ENCODE measurements at regions not wholly inside any gene's neighbourhood (a gene's known extent, or its start where the extent isn't known, plus 50 kb on each side); places are given as distances from the start of the nearest gene placed in this dataset.
A peak's percentile ranks its signal among the peaks of the same experiment; 100 is the strongest.

DNA sequence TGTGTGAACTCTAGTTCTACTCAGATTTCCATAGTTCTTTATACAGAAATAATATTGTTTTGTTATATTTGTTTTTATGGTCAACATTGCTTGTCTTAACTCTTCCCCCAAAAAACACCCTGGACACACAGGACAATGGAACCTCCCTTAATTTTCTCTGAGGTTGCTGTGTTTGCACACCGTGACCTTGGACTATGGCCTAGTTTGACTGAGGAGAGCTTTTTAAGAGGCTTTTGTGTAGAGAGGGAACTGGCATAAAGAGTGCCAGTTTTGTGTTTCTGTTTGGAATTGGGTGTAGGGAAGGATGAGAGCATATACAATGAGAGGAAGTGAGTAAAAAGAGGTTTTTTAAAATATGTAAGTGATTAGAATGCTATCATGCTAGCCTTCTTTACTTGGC, 101.1 kb upstream of the MEF2C start:
- DNase-seq: no peak

DNA sequence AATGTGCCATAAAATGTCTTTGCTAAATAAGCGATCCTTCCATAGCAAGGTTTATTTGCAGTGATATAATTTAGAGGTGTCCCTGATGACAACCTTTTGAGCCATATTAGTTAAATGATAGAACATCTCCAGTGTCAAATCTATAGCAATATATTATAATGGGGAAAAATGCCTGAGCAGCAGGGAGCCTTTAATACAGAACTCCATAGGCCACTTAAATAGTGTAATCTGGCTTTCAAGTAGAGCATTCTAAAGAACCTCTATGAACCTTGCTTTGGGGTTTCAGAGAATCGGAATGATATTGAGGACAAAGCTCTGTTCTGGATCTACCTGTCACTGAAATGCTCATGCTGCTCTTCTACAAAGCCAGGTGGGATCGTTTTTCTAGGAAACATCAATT, 96.7 kb upstream of the MEF2C start:
- no peak for DNase-seq

DNA sequence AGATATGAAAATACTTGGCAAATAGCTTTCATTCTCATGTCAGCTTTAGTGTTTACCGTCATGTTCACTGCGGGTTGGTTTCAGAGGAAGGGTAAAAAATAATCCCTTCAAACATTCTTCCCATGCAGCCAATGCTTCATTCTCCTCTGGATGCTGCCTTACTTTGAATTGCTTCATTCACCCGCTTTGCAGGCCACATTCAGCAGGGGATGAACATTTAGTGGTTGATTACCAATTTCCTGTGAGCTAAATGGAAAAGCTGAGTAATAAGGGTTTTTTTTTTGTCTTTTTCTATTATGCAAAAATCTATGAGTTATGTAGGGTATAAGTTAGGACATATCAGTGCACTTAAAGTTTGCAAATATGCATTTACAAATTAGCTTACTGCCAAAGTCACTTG, 96.3 kb upstream of the MEF2C start:
- no peak for DNase-seq

DNA sequence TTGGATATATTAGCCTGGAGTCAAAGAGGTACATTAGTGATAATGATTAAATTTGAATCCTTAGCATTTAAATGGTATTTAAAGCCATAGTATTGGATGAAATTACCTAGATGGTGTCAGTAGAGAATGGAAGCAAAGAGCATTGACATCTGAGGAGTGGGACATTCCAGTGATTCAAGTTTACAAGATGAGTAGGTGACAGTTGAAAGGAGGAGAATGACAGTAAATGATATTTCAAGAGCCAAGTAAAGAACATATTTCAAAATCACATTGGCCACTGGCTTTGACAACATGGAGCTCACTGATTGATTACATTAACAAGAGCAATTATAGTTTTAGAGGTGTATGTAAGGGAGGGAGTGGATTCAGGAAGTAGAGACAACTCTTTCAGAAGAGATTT, 93.9 kb upstream of the MEF2C start:
- no peak for DNase-seq

DNA sequence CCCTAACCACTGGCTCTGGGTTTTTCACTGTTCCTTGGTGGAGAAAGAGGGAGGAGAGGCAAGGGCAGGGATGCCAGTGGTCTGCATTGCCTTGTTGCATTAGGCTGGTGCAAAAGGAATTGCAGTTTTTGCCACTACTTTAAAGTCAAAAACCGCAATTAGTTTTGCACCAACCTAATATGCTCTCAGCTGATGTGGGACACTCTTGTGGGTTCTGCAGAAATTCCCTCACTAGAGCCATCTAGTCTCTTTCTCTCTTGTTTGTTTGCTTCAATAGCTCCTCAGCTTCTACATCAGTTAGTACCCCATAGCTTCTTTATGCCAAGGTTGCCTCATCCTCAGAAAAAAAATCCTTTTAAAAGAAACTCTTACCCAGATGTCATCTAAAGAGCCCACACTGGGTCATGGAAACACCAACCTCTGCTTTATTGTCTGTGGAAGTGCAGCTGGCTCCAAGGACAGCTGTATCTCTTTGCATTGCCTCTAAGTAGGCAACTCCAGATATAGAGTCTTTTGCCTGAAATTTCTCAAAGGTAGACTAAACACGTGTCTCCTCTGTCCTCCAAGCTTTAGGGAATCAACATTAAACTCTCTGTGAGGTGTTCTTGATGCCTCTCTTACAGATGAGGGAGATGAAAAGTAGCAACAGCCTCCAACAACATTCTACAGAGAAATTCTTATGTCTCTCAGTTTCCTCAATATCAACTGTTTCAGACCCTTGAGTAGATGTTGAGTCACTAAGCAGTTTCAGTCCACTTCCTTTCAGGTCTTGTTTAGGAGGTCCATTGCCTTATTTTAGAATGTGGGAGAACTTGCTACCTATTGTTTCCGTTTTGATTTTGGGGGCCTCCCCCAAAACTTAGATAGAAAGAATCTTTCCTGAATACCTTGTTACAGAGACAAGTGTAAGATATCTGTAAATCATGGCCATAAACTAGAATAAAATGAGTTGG, 84.9 kb upstream of the MEF2C start:
- DNase-seq: no peak

DNA sequence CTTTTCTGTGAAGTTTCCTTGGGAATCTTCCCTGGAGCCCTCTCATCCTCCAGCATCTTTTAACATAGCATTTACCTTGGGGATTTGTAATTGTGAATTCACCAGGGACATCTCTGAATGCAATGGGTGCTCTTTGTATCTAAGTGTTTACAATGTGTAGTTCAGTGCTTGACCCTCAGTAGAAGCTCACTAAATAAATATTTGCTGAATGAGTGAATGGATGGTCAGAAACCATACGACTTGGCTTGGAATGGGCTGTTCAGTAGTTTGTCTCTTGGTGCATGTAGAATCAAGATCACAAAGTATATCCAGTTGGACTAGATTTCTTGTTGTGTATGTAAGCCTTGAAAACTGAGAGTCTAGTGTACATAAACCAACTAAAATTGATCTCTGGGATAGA, 81.8 kb upstream of the MEF2C start:
- peak; percentile 90 for DNase-seq

DNA sequence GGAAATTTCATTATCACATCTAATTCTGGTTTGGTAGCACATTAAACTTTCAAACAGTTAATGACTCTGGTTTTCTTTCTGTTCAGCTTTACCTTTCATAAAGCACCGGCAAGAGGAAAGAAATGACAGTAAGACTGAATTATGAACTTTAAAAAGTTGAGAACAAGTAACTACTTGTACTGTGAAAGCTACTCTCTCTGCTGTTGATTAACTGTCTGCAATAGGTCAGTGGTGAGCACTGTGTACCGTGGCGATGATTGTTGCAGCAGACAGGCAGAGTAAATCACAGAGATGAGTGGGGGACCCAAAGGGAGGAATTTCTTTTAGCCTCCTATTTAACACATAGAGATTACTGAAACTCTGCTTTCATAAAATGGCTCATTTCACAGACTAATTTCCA, 74.0 kb upstream of the MEF2C start:
- DNase-seq: no peak

DNA sequence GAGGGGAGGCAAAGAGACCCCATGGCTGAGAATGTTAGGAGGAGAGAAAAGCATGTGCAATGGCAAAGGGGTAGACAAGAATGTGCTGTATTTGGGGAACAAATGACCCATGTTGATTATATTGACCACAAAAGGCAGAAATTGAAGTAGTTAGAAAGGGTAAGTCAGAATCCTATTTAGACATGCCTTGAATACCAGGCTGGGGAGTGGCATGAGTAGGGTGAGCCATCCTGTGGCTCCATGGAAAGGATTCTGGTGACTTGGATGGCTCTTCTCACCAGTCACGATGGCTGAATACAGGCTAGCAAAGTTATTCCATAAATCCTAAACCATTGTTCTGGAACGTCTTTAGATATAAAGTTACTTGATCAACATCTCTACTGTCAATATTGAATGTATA, 73.4 kb upstream of the MEF2C start:
- DNase-seq: no peak

DNA sequence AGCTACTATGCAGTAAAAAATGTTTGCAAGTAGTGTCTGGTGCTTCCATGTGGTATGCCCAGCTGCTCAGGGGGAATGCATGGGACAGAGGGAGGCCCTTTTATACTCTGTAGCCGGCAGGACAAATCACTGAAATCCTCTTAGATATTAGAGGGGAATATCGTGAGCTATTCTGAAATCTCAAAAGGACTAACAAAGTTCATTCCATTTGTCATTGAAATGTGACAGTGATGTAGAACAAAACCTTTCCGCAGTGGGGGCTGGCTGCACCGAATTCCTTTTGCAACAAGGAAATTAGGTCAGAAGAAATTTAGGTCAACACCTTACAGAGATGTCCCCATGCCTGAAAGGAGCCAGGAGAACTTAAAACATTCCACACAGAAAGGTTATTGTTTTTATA, 72.4 kb upstream of the MEF2C start:
- no peak for DNase-seq

DNA sequence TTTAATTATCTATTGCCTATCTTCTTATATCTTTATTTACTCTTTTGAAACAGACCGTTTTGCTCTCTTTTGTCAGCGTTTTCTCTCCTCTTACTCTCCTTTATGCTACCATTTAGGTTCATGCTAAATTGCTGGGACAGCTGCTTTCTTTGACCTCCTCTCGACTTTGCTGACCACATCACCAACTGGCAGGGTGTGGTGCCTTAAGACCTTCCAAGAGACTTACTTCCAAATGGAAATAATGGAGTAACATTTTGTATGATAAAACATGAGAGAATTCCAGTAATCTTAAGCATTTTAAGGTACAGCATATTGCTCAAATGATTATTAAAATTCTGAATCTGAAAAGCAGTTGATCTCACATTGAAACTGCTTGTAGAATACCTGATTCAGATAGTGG, 71.5 kb upstream of the MEF2C start:
- no peak for DNase-seq

DNA sequence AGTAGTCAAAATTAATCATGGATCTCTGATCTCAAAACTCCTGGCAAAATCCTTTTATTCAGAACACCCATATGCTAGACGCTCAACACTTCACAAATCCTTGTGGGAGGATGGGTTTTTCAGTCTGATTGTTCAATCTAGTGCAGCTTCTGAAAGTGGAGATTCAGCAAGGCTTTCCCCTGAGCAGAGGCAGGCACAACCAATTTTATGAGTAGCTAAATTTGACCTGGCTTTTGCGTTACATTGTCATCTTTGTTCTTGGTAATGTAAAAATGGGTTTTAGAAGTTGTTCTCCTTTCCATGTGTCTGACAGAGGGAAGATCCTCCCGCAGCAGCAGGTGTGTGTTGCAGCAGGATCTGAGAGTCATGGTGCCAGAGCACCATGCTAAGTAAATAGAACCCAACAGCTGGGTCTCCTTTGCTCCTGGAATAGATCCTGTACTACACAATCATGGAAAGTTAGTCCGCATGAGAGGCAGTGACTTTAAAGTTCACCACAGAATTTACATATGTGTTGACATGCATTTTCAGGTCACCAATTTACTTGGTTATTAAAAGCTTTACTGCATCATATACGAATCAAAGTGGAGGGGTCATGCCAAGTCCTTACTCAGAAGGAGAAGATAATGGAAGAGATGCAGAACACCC, 70.1 kb upstream of the MEF2C start:
- peak; percentile 62 for DNase-seq

DNA sequence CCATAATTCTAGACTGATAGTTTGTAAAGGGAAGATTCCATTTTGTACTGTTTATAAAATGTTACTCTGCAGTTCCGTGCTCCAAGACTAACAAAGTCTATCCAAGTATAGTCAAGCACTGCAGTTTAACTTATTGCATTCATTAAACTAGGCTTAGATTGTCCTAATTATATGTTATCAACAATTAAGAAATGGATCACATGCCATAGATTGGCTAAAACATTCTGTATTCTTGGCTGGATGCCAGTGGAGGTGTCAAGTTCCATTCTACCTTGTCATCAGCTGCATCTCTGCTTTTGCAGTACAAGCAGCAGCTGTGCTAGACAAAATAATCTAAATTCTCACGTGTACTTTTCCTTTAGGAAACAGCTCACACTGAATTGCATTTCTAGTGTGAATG, 69.4 kb upstream of the MEF2C start:
- DNase-seq: peak; percentile 81

DNA sequence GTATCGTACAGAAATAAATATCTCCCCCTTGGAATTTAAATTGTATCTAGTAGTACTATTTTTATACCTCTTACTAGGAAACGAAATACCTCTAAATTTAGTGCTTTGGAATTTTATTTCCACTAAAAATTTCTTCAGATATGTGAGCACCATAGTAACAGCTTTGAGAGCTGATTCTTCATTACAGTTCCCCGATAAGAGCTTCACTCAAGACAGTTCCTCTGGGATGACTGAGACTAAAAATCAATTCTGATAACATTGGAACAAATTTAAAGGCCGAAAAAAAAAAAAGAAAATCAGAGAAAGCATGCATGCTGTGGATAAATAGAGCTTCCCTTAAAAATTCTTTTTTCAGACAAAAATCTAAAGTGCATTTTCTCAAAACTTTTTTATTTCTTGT, 68.5 kb upstream of the MEF2C start:
- no peak for DNase-seq

DNA sequence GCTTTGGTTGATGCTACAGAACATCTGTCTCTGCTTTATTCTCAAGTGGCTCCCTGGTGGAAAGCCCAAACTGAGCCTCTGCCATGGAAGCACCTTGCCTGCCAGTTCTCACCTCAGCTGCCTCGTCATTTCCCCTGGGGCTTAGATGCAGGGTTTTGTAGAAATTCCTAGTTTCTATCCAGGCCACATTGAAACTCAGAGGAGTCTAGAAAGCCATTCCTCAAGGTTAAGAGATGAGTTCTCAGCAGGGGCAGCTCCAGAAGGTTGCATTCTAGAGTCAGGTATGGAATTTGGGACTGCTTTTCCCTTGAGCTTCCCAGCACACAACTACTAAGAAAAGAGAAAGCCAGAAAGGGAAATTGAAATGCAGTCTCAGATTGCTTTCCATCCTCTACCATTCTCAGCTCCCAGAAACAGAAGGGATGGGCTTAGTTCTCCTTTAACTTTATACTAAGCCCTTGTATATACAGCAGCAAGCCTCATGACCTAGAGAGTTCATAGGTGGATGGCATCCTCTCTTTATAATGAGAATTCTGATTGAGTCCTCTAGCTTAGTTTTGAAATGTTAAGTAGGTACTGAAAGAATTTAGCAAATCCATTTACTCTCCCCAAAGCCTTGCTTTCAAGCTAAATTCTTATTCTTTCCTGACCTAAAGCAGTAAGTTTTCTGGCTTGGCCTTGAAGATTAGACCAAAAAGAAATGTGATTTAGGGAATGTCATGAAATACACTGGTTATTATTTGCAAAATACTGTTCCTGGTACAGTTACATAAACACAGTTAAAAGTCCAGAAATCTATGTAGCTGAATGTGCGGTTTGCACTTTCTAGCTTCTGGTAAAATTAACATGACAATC, 66.0 kb upstream of the MEF2C start:
- no peak for DNase-seq

DNA sequence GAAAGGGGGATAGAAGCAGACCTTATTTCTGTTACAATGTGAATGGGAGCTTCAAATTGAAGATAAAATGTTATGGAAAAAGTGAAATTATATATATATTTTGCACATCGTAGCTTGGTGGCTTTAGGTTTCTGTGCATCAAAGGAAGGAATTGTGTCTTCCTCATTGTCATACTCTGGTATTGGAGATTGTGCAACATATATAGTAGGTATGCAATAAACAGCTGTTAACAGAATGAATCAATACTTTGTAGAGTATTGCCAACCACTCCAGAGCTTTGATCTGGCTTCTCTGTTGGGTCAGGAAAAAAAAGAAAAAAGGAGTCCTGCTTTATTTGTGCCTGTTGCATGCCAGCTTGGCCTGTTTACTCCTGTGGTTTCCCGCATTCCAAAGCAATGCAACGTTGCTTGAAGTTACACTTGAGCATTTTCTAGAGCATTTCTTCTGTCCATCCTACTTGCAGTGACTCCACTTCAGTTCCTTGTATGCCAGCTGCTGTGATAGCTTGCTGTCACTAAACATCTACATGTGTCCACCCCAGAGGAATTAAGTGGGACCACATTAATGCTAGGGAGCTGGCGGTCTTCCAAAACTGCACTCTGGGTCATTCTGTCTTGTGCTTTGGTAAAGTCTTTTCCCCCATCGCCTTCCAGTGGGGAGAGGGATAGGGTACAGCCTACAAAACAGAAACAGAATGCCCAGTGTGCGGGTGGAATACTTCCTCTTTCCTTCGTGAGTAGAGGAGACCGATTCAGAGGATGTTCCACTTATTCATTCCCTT, 62.0 kb upstream of the MEF2C start:
- peak; percentile 18 for DNase-seq

DNA sequence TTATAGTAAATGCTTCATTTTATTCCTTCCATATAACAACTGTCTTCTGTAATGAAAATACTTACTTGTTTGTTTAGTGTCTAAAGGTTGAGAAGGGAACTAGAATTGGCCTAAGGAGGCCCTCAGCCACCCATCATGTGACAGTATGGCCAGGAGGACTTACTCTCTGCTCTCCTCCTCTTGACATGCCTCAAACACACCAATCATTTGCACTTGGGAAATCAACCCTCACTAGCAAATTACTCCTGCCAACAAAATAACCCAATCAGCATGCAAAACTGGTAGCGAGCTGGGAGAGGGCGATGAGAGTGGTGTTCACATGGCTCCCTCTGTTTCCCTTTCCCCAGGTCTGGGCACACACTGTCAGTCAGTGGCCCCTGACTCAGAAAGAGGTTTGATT, 58.6 kb upstream of the MEF2C start:
- DNase-seq: no peak

DNA sequence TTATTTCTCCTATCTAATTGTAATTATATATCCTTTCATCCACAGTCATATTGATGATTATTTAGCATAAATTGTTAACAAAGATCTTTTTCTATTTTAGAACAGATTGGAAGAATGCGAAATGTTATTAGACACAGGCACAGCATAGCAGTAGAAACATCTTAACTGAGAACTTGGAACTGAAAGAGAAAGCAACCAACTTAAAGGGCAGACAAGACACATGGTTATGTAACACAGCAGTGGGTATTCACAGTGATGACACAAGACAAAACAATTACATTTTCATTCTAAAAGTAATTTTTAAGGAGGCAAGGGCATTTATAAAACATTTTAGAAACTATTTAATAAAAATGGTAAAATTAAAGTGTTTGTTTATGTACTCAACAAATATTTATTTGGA, 57.7 kb upstream of the MEF2C start:
- no peak for DNase-seq

DNA sequence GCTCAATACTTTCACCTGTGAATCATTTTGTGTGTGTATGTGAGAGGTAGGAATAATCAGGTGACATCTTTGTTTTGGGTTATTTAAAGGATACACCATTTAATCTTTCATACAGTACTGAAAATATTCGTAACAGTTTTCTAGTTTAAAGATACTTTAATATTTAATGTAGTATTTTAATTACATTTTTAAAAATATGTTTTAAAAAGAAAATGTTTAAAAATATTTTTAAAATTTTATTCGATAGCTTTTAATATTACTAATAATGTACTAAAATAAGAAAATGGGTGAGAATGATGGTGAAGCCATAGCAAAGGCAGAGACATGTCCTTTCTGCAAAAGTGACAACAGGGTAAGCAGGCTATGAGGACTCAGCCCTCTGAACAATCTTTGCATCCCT, 56.3 kb upstream of the MEF2C start:
- no peak for DNase-seq

DNA sequence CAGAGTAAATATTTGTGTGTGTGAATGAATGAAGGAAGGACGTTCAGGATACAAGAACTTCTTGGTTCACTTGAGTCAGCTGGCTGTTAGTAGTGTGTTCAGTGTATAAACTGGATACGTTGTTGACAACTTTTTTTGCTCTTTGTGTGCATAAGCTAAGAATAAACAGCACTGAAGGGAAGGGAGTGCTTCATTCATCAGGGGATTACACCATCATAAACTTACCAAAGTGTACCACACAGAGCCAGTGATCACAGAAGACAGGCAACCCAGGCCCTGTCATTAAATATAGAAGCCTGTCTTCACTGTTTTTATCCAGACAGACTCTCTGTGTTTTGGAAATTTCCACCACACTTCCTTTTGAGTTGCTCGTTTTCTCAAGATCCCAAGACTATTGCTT, 55.5 kb upstream of the MEF2C start:
- DNase-seq: peak; percentile 61

DNA sequence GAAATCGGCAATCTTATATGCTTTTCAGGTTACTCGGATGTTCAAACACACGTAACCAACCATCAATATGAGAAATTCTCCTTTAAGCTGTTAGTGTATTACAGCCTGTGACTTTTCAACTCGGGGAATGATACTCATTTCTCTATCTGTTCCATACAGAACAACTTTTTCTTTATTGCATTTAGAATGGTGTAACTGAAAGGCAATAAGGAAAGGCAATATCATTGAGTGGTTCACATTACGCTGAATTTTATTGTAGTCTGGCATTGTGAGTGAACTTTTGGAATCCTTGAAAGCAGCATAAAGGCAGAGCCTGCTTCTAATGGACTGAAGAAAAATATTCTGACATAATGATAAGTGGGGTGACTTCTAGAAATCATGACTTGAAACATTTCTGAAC, 54.4 kb upstream of the MEF2C start:
- DNase-seq: no peak

DNA sequence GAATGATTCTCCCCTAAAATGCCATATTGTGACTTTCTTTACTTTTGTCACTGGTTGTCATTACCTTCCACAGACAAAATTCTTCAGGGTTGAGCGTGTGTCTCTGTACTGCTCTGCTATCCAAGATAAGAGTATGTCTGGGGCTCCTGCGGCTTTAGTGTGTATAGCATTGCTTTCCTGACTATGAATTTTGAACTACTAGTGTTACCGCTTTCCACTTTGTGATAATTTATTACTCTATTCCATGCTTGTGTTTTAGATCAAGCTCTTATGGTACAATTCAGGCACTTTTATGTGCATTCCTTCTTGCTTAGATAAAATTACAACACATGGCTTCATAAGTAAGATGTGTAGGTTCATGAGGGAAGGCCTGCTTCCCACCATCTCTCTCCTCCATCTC, 51.5 kb upstream of the MEF2C start:
- no peak for DNase-seq
